ENCODE measurements at regions not wholly inside any gene's neighbourhood (a gene's known extent, or its start where the extent isn't known, plus 50 kb on each side); places are given as distances from the start of the nearest gene placed in this dataset.
"Not testable (repeated sequence)": the region's sequence is repeated elsewhere in the genome, so short reads cannot be mapped to it uniquely, and the experiment has no call there.

GRCh38 chr1:185517808-185518419, 200.9 kb upstream of the IVNS1ABP start:
- Histone ChIP-seq H3K4me1 (ENCODE audit: control insufficient read depth, insufficient read depth, low read length) (no peaks in the 10 kb centered on the region), H3K56ac (ENCODE audit: extremely low read depth, insufficient read depth, low read length) (no peak overlapping the region), H3K18ac (ENCODE audit: low read depth, low read length) (no peak overlapping the region), H3K4me3 (ENCODE audit: insufficient read depth, low read depth, low read length) (no peak overlapping the region), H4K91ac (ENCODE audit: insufficient read depth, low read depth, low read length) (no peak overlapping the region), H4K8ac (ENCODE audit: low read depth in 2 of 2, low read length in 2 of 2) (no peak overlapping the region), H2AK5ac (ENCODE audit: low read depth, low read length) (no peak overlapping the region), H3K79me1 (ENCODE audit: low read depth in 1 of 2, low read length in 2 of 2) (no peaks in the 10 kb centered on the region), H3K4ac (ENCODE audit: low read depth, low read length) (no peak overlapping the region), H4K20me1 (ENCODE audit: insufficient read depth, low read length) (no peaks in the 10 kb centered on the region), H2BK5ac (ENCODE audit: low read depth, low read length, poor library complexity, severe bottlenecking) (no peak overlapping the region), H2AK9ac (replicated peaks; ENCODE audit: low read depth, low read length, poor library complexity) (no peak overlapping the region), H2AFZ (replicated peaks; ENCODE audit: low read length, poor library complexity) (no peak overlapping the region), H3K4me2 (ENCODE audit: low read depth, low read length) (no peak overlapping the region), H4K5ac (ENCODE audit: low read depth, low read length) (no peak overlapping the region), H3K9me3 (ENCODE audit: control insufficient read depth, insufficient read depth, low read length) (peaks cover 2% of the 10 kb centered on the region; the same call in 1 of the 2 replicates), H3K27me3 (ENCODE audit: control insufficient read depth, insufficient read depth, low read length) (no peaks in the 10 kb centered on the region), H3K14ac (replicated peaks; ENCODE audit: low read depth, low read length) (no peak overlapping the region), H3K23ac (ENCODE audit: low read depth, low read length) (no peak overlapping the region), H2BK20ac (ENCODE audit: low read depth, low read length) (no peak overlapping the region), H2BK120ac (ENCODE audit: low read depth, low read length) (no peak overlapping the region), H3K9ac (ENCODE audit: low read depth, low read length) (no peak overlapping the region), H3K36me3 (ENCODE audit: control insufficient read depth, insufficient read depth, low read length) (no peaks in the 10 kb centered on the region), H3K9me1 (ENCODE audit: insufficient read depth, low read length) (no peaks in the 10 kb centered on the region), H2BK15ac (ENCODE audit: low read depth, low read length) (no peak overlapping the region), H3K27ac (ENCODE audit: insufficient read depth, low read length) (no peak overlapping the region)
- in situ Hi-C loops (cut with MboI; ENCODE audit: low sequenced_read_pairs) (no loop called here), intact Hi-C loops (cut with micrococcal nuclease) (no loop called here), dilution Hi-C loops (cut with HindIII; ENCODE audit: low sequenced_read_pairs, unreplicated experiment) (no loop called here)
- CTCF ChIA-PET: no interaction called here
- no TSS peak for BruUV-seq (replicated peaks)
- no peak for TF ChIP-seq MXI1 (IDR thresholded peaks at IDR 0.05; ENCODE audit: borderline replicate concordance, low read depth, low read length)
- no peak for TF ChIP-seq MAFK (IDR thresholded peaks at IDR 0.05; ENCODE audit: low read depth, low read length)
- no peak for TF ChIP-seq SMC3 (IDR thresholded peaks at IDR 0.05; ENCODE audit: low read depth, low read length)
- no peak for TF ChIP-seq BHLHE40 (IDR thresholded peaks at IDR 0.05; ENCODE audit: low read depth, low read length)
- TF ChIP-seq FOS (IDR thresholded peaks at IDR 0.05; ENCODE audit: low read depth, low read length): no peak
- TF ChIP-seq RAD21 (IDR thresholded peaks at IDR 0.05; ENCODE audit: low read length): no peak
- POLR2A ChIA-PET (ENCODE audit: unreplicated experiment): no interaction called here
- ATAC-seq (ENCODE audit: low read depth): no peak
- WGBS, 2 experiments (ENCODE audit: extremely low coverage in 2 of 2, insufficient read length in 1 of 2): no CpG with 5 or more reads among the region's 2 CpGs
- DNase-seq: no peak

- in situ Hi-C loops (cut with MboI; ENCODE audit: low sequenced_read_pairs); H2BK15ac ChIP-seq (ENCODE audit: low read depth, low read length); H3K14ac ChIP-seq (replicated peaks; ENCODE audit: low read depth, low read length); BruUV-seq (replicated peaks); ATAC-seq (ENCODE audit: low read depth); H3K56ac ChIP-seq (ENCODE audit: extremely low read depth, insufficient read depth, low read length); H3K9me3 ChIP-seq (ENCODE audit: control insufficient read depth, insufficient read depth, low read length); H2BK5ac ChIP-seq (ENCODE audit: low read depth, low read length, poor library complexity, severe bottlenecking); H2AK5ac ChIP-seq (ENCODE audit: low read depth, low read length); H3K4ac ChIP-seq (ENCODE audit: low read depth, low read length); H2AK9ac ChIP-seq (replicated peaks; ENCODE audit: low read depth, low read length, poor library complexity); H4K20me1 ChIP-seq (ENCODE audit: insufficient read depth, low read length); H3K27ac ChIP-seq (ENCODE audit: insufficient read depth, low read length); H2BK120ac ChIP-seq (ENCODE audit: low read depth, low read length); H3K4me3 ChIP-seq (ENCODE audit: insufficient read depth, low read depth, low read length); H3K79me1 ChIP-seq (ENCODE audit: low read depth in 1 of 2, low read length in 2 of 2); H4K8ac ChIP-seq (ENCODE audit: low read depth in 2 of 2, low read length in 2 of 2); H3K27me3 ChIP-seq (ENCODE audit: control insufficient read depth, insufficient read depth, low read length); H3K18ac ChIP-seq (ENCODE audit: low read depth, low read length); intact Hi-C loops (cut with micrococcal nuclease); H3K9ac ChIP-seq (ENCODE audit: low read depth, low read length); H4K91ac ChIP-seq (ENCODE audit: insufficient read depth, low read depth, low read length); H3K23ac ChIP-seq (ENCODE audit: low read depth, low read length); H2BK20ac ChIP-seq (ENCODE audit: low read depth, low read length); dilution Hi-C loops (cut with HindIII; ENCODE audit: low sequenced_read_pairs, unreplicated experiment); H3K4me2 ChIP-seq (ENCODE audit: low read depth, low read length); CTCF ChIA-PET; POLR2A ChIA-PET (ENCODE audit: unreplicated experiment); H3K9me1 ChIP-seq (ENCODE audit: insufficient read depth, low read length); H4K5ac ChIP-seq (ENCODE audit: low read depth, low read length); H3K36me3 ChIP-seq (ENCODE audit: control insufficient read depth, insufficient read depth, low read length); H2AFZ ChIP-seq (replicated peaks; ENCODE audit: low read length, poor library complexity); DNase-seq; H3K4me1 ChIP-seq (ENCODE audit: control insufficient read depth, insufficient read depth, low read length): not testable (repeated sequence)
- no CpG with 5 or more reads among the region's 2 CpGs for WGBS, 2 experiments (ENCODE audit: extremely low coverage in 2 of 2, insufficient read length in 1 of 2)
Measured at GRCh38 chr1:185517301-185517700, 200.3 kb upstream of the IVNS1ABP start.

Data from IMR-90 (cell line).